GM21528 (cell line): ENCODE measurements at regions not wholly inside any gene's neighbourhood (a gene's known extent, or its start where the extent isn't known, plus 50 kb on each side); places are given as distances from the start of the nearest gene placed in this dataset.
"Not testable (repeated sequence)": the region's sequence is repeated elsewhere in the genome, so short reads cannot be mapped to it uniquely, and the experiment has no call there.

Experiments used
- ATAC-seq: cut with Tn5 transposase; IDR thresholded peaks from one replicate; pipeline ENCODE4 v1.9.1; 2021; ENCODE audit warnings: mild to moderate bottlenecking, moderate library complexity; ENCODE audit not compliant: unreplicated experiment, low FRiP score

- not testable (repeated sequence) for ATAC-seq
Observed at GRCh38 chr6:11457422-11457821, 80.1 kb upstream of the TMEM170B start.

- not testable (repeated sequence) for ATAC-seq
Observed at GRCh38 chr6:11452106-11452505, 85.4 kb upstream of the TMEM170B start.

GRCh38 chr6:11450037-11450436 lies 87.5 kb upstream of the TMEM170B start:
- ATAC-seq: no peak

- no peak for ATAC-seq
Observed at GRCh38 chr6:11449408-11449807, 88.1 kb upstream of the TMEM170B start.

- no peak for ATAC-seq
Observed at GRCh38 chr6:11448038-11448437, 89.5 kb upstream of the TMEM170B start.

- no peak for ATAC-seq
Observed at GRCh38 chr6:11447265-11447664, 90.3 kb upstream of the TMEM170B start.

GRCh38 chr6:11445146-11445545 lies 92.4 kb upstream of the TMEM170B start:
- ATAC-seq: no peak

DNA sequence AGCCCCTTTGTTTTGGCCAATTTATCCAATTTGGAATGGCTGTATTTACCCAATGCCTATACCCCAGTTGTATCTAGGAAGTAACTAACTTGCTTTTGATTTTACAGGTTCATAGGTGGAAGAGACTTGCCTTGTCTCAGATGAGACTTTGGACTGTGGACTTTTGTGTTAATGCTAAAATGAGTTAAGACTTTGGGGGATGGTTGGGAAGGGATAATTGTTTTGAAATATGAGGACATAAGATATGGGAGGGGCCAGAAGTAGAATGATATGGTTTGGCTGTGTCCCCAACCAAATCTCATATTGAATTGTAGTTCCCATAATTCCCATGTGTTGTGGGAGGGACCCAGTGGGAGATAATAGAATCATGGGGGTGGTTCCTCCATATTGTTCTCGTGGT lies 94.4 kb upstream of the TMEM170B start:
- not testable (repeated sequence) for ATAC-seq

DNA sequence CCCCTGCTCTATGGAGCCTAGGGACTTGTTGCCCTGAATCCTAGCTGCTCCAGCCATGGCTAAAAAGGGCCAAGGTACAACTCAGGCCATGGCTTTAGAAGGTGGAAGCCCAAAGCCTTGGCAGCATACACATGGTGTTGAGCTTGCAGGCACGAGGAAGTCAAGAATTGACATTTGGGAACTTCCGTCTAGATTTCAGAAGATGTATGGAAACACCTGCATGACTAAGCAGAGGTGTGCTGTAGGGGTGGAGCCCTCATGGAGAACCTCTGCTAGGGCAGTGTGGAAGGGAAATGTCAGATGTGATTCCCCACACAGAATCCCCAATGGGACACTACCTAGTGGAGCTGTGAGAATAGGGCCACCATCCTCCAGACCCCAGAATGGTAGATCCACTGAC lies 95.1 kb upstream of the TMEM170B start:
- ATAC-seq: no peak

- ATAC-seq: no peak
Observed at GRCh38 chr6:11439876-11440275, 97.7 kb upstream of the TMEM170B start.

DNA sequence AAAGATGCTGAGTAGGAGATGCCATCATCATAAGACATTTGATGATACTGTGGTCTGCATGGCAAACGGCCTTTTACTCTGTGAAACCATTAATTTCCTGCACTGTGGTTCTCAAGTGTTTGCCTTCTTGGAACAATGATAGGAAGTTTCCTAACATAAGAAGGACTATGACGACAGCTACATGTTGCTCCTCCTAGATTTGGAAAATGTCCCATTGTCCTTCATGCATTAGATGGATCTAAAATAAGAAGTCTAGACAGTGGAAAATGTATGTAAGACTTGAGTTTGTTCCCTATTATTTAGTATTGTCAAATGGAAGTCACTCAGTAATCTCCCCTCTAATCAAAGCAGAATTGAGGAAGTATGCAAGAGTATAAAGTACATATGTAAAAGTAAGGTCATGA lies 98.5 kb upstream of the TMEM170B start:
- ATAC-seq: no peak

DNA sequence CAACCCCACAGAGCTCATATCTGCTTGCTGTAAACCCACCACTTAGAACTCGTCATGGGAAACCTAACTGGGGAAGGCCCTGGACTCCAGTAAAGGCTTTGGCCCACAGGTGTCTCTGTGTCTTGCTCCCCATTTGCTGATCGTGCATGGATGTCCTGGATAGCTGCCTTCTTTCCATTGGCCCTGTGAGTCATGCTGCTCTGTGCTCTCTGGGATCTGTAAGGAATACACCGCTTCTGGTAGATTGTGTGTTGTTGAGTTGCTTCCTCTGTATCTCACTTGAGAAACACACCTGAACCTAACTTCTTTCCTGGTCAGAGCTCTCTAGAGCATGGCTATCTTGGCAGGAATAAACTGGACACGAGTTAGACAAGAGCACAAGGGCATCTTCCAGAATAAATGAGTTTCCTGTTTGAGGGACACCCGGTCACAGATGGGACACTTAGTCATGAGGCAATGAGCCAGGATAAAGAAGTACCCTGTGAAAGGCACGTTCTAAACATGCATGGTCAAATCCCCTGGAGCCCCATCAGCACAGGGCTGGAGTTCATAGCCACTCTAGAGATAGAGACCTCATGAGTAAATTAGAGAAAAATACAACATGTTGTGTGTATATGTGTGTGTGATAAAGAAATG lies 99.6 kb upstream of the TMEM170B start:
- ATAC-seq: no peak

DNA sequence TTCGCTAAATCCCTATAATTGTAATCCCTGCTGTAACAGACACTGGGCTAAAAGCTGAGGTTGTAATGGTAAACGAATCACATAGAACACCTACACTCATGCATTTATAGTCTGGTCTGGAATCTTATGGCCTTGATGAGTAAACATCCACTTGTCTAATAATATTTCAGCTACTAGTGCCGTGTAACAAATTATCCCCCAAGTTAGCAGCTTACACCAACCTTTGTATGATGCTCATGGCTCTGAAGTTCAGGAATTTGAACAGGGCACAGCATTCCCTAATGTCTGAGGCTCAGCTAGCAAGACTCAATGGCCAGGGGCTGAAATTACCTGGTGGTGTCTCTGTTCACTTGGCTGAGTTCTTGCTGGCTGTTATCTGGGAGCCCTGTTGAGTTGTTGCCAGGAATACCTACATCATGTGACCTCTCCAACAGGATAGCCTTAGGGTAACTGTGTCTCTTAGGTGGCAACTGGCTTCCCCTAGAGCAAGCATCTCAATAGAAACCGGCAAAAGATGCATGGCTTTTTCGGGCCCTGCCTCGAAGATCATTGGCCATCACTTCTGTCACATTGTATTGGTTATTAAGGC lies 100.9 kb upstream of the TMEM170B start:
- no peak for ATAC-seq

GRCh38 chr6:11434565-11435326 lies 102.8 kb upstream of the TMEM170B start:
- ATAC-seq: no peak

- ATAC-seq: no peak
Observed at GRCh38 chr6:11433860-11434259, 103.7 kb upstream of the TMEM170B start.

- ATAC-seq: no peak
Observed at GRCh38 chr6:11432713-11433450, 104.7 kb upstream of the TMEM170B start.

DNA sequence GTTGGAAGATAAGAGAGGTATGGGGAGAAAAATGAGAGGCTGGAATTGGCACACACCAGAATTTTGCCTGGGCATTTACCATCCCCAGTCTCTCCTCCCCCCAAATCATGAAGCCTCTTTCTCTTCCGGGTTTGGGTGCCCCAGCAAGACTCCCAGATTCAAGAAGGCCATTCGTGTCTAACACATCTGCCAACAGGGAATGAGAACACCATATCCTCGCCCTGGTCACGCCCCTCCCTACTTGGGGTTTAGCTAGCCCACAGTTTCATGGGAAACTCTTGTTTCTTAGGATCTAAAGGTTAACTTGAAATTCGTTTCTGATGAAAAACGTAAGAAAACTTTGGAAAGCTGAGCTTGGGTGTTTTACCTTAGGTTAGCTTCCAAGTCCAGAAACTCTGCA lies 105.5 kb upstream of the TMEM170B start:
- no peak for ATAC-seq

DNA sequence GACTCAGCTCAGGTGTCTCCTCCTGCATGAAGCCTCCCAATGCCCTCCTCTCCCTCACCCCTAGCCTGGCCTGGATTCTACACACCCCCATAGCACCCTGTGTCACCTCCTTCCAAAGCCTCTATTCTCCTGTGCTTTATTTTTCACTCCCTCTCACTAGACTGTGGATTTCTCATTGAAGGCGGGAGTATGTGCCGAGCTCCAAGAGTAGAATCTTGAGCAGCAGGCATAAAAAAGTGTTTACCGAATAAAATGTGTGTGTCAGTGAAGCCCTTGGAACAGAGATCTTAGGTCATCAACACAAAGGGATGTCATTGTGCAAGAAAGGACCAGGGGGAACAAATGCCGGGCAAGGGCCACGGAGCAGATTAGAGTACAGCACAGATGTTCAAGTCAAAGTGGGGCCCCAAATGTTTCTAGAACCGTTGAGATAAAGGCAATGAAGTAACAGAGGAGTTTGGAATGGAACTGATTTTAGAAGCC lies 106.1 kb upstream of the TMEM170B start:
- no peak for ATAC-seq

GRCh38 chr6:11430036-11430435 lies 107.5 kb upstream of the TMEM170B start:
- no peak for ATAC-seq

DNA sequence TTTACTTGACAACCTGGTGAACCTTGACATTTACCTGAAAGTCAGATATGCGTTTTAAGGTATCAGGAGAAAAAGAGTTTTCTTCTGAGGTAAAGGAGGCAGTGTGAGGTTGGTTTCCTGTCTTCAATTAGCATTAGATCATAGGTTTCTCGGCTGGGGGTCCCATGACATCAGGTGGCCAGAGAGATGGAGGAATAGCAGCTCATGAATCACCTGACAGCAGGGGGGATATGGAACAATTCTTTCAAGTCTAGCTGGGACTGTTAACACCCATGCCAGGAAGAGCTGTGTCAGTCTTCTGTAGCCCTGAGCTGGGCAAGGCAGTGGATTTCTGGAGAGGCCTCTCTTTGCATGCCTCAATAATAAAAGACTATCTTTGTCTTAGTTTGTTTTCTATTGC lies 108.0 kb upstream of the TMEM170B start:
- ATAC-seq: no peak

GRCh38 chr6:11428895-11429294 lies 108.7 kb upstream of the TMEM170B start:
- ATAC-seq: peak; percentile 52
